ENCODE measurements at regions not wholly inside any gene's neighbourhood (a gene's known extent, or its start where the extent isn't known, plus 50 kb on each side); places are given as distances from the start of the nearest gene placed in this dataset.

- intact Hi-C loops (cut with DNase I): no loop called here
- Histone ChIP-seq H3K27ac (no peak overlapping the region), H3K4me1 (no peaks in the 10 kb centered on the region), H3K36me3 (no peaks in the 10 kb centered on the region), H3K4me3 (no peak overlapping the region), H3K9me3 (no peaks in the 10 kb centered on the region), H3K27me3 (no peaks in the 10 kb centered on the region)
- TF ChIP-seq, protein P1, sequence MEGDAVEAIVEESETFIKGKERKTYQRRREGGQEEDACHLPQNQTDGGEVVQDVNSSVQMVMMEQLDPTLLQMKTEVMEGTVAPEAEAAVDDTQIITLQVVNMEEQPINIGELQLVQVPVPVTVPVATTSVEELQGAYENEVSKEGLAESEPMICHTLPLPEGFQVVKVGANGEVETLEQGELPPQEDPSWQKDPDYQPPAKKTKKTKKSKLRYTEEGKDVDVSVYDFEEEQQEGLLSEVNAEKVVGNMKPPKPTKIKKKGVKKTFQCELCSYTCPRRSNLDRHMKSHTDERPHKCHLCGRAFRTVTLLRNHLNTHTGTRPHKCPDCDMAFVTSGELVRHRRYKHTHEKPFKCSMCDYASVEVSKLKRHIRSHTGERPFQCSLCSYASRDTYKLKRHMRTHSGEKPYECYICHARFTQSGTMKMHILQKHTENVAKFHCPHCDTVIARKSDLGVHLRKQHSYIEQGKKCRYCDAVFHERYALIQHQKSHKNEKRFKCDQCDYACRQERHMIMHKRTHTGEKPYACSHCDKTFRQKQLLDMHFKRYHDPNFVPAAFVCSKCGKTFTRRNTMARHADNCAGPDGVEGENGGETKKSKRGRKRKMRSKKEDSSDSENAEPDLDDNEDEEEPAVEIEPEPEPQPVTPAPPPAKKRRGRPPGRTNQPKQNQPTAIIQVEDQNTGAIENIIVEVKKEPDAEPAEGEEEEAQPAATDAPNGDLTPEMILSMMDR (IDR thresholded peaks at IDR 0.05): no peak
- DNase-seq: no peak
- no peak for ATAC-seq
These were observed 156.6 kb upstream of the ACVR2A start for GRCh38 chr2:147688242-147688641.

- intact Hi-C loops (cut with DNase I): no loop called here
- TF ChIP-seq, protein P1 (IDR thresholded peaks at IDR 0.05): no peak
- ATAC-seq: peak; percentile 20
- no peaks in the 10 kb centered on the region for H3K4me1 ChIP-seq
- no peaks in the 10 kb centered on the region for H3K9me3 ChIP-seq
- H3K27me3 ChIP-seq: no peaks in the 10 kb centered on the region
- DNase-seq: no peak
- H3K27ac ChIP-seq: no peak overlapping the region
- H3K4me3 ChIP-seq: no peak overlapping the region
- H3K36me3 ChIP-seq: no peaks in the 10 kb centered on the region
These were observed 158.5 kb upstream of the ACVR2A start for GRCh38 chr2:147686365-147686764.

GRCh38 chr2:147684903-147685302, 159.9 kb upstream of the ACVR2A start:
- no peaks in the 10 kb centered on the region for H3K4me1 ChIP-seq
- DNase-seq (no peak), ATAC-seq (no peak)
- no peak overlapping the region for H3K27ac ChIP-seq
- no peaks in the 10 kb centered on the region for H3K36me3 ChIP-seq
- TF ChIP-seq, protein P1 (IDR thresholded peaks at IDR 0.05): no peak
- H3K4me3 ChIP-seq: no peak overlapping the region
- intact Hi-C loops (cut with DNase I): no loop called here
- no peaks in the 10 kb centered on the region for H3K9me3 ChIP-seq
- H3K27me3 ChIP-seq: no peaks in the 10 kb centered on the region

DNA sequence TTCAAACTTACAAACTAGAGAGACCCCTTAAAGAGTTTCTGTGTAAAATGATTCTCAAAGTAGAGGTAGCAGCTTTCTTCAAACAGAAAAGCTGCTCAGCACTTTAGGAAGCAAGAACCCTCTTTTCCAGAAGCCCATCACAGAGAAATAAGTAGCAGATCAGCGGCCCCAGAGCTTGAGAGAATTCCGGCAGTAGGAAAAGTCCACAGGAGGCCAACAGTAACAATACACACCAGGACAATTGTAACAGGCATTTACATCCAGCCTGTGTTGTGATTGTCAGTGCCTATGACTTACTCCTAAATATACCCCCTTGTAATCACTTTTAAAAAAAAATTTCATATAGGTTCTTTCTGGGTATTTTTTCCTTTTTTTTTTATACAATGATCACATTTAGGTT, 161.4 kb upstream of the ACVR2A start:
- Histone ChIP-seq H3K4me3 (no peak overlapping the region), H3K9me3 (no peaks in the 10 kb centered on the region), H3K36me3 (no peaks in the 10 kb centered on the region), H3K27me3 (no peaks in the 10 kb centered on the region), H3K4me1 (no peaks in the 10 kb centered on the region), H3K27ac (no peak overlapping the region)
- no peak for DNase-seq
- intact Hi-C loops (cut with DNase I): no loop called here
- TF ChIP-seq, protein P1 (IDR thresholded peaks at IDR 0.05): no peak
- no peak for ATAC-seq

- H3K9me3 ChIP-seq: no peaks in the 10 kb centered on the region
- no peak overlapping the region for H3K27ac ChIP-seq
- no peak for DNase-seq
- H3K4me3 ChIP-seq: no peak overlapping the region
- intact Hi-C loops (cut with DNase I): no loop called here
- no peak for ATAC-seq
- no peaks in the 10 kb centered on the region for H3K4me1 ChIP-seq
- H3K27me3 ChIP-seq: no peaks in the 10 kb centered on the region
- TF ChIP-seq, protein P1 (IDR thresholded peaks at IDR 0.05): no peak
- H3K36me3 ChIP-seq: no peaks in the 10 kb centered on the region
These were observed 163.7 kb upstream of the ACVR2A start for GRCh38 chr2:147681093-147681492.

DNA sequence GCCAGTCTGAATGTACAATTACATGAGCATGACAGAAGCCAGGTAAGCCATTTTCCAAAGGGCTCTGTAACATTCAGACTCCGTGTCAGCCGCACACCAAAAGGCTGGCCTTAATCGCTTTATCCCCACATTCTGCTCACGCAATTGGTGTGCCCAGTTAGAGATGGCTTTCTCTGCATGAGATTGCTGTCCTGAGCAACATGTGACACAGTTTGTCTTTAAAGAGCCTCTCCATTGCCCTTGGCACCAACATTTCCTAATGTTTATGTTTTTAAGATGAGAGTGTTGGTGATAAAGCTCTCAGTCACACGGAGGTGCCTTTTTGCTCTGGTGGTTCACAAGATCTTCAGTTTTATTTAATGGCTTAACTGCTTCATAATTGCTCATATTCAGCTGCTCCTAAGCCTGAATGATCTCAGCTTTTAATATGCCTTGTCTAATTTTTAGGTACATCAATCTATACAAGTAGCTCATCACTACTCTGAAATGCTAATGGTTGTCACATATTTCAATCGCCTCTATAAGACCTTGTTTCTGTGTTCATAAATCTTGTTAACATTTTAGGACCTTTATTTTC, 164.8 kb upstream of the ACVR2A start:
- intact Hi-C loops (cut with DNase I): no loop called here

More for the DNA sequence above, 164.8 kb upstream of the ACVR2A start:
- no peaks in the 10 kb centered on the region for H3K27me3 ChIP-seq
- no peak overlapping the region for H3K4me3 ChIP-seq
- no peaks in the 10 kb centered on the region for H3K9me3 ChIP-seq
- H3K27ac ChIP-seq: no peak overlapping the region
- TF ChIP-seq, protein P1 (IDR thresholded peaks at IDR 0.05): no peak
- no peaks in the 10 kb centered on the region for H3K36me3 ChIP-seq
- no peak for ATAC-seq
- DNase-seq: no peak
- no peaks in the 10 kb centered on the region for H3K4me1 ChIP-seq
